MM.1S (cell line): ENCODE measurements at regions not wholly inside any gene's neighbourhood (a gene's known extent, or its start where the extent isn't known, plus 50 kb on each side); places are given as distances from the start of the nearest gene placed in this dataset.

Source experiments
- DNase-seq: peaks from one replicate; pipeline ENCODE4 v3.0.0-alpha.2; 2015
- H2AFZ ChIP-seq: fragments of 300-600 bp; sonication (generic); 2 replicates; pipeline ENCODE4 v1.6.0; 2016; ENCODE audit warnings: antibody characterized with exemption, low read length
- H3F3A ChIP-seq: fragments of 300-600 bp; sonication (generic); 2 replicates; pipeline ENCODE4 v1.6.1; 2016; ENCODE audit warnings: mild to moderate bottlenecking, antibody characterized with exemption, low read length, moderate library complexity, mixed read lengths; ENCODE audit not compliant: insufficient read depth
- H3K27ac ChIP-seq: fragments of 300-600 bp; sonication (generic); 2 replicates; pipeline ENCODE4 v1.5.1; 2016; ENCODE audit warnings: mild to moderate bottlenecking, low read length
- H3K27me3 ChIP-seq: fragments of 300-600 bp; sonication (generic); replicated peaks from 2 replicates; pipeline ENCODE4 v1.6.0; 2016; ENCODE audit warnings: low read length; ENCODE audit not compliant: insufficient read depth
- H3K36me3 ChIP-seq: fragments of 300-600 bp; sonication (generic); replicated peaks from 2 replicates; pipeline ENCODE4 v1.6.1; 2016; ENCODE audit warnings: mild to moderate bottlenecking, low read length, mixed read lengths; ENCODE audit not compliant: insufficient read depth
- H3K4me1 ChIP-seq: fragments of 300-600 bp; sonication (generic); 2 replicates; pipeline ENCODE4 v1.6.1; 2016; ENCODE audit warnings: low read length, mixed read lengths
- H3K4me2 ChIP-seq: fragments of 300-600 bp; sonication (generic); 2 replicates; pipeline ENCODE4 v1.6.0; 2016; ENCODE audit warnings: low read depth, low read length
- H3K4me3 ChIP-seq: fragments of 300-600 bp; sonication (generic); 2 replicates; pipeline ENCODE4 v1.5.1; 2016; ENCODE audit warnings: low read length, mixed read lengths
- H3K79me2 ChIP-seq: fragments of 300-600 bp; sonication (generic); 2 replicates; pipeline ENCODE4 v1.6.1; 2016; ENCODE audit warnings: mixed run types, low read length, mixed read lengths
- H3K9ac ChIP-seq: fragments of 300-600 bp; sonication (generic); 2 replicates; pipeline ENCODE4 v1.6.1; 2016; ENCODE audit warnings: low read length, mixed read lengths
- H3K9me2 ChIP-seq: fragments of 300-600 bp; sonication (generic); replicated peaks from 2 replicates; pipeline ENCODE4 v1.6.1; 2016; ENCODE audit warnings: mild to moderate bottlenecking, low read length, mixed read lengths; ENCODE audit not compliant: insufficient read depth
- H3K9me3 ChIP-seq: fragments of 300-600 bp; sonication (generic); replicated peaks from 2 replicates; pipeline ENCODE4 v1.6.1; 2016; ENCODE audit warnings: mild to moderate bottlenecking, low read length, mixed read lengths; ENCODE audit not compliant: insufficient read depth
- H4K20me1 ChIP-seq: fragments of 300-600 bp; sonication (generic); 2 replicates; pipeline ENCODE4 v1.6.1; 2016; ENCODE audit warnings: mild to moderate bottlenecking, low read length, moderate library complexity, mixed read lengths; ENCODE audit not compliant: insufficient read depth
- EZH2 ChIP-seq: fragments of 300-600 bp; sonication (generic); optimal IDR thresholded peaks from 2 replicates; pipeline ENCODE3; 2017; ENCODE audit warnings: low read depth, mild to moderate bottlenecking, antibody characterized with exemption, low read length, mixed read lengths
- EZH2phosphoT487 ChIP-seq: fragments of 300-600 bp; sonication (generic); IDR thresholded peaks from 2 replicates; pipeline ENCODE4 v1.6.1; 2018; ENCODE audit warnings: antibody characterized with exemption, low read length
- TF ChIP-seq, protein P1 (sequence below): fragments of 300-600 bp; sonication (generic); IDR thresholded peaks from 2 replicates; pipeline ENCODE4 v1.5.1; 2016; ENCODE audit warnings: antibody characterized with exemption, low read length, mixed read lengths

DNA sequence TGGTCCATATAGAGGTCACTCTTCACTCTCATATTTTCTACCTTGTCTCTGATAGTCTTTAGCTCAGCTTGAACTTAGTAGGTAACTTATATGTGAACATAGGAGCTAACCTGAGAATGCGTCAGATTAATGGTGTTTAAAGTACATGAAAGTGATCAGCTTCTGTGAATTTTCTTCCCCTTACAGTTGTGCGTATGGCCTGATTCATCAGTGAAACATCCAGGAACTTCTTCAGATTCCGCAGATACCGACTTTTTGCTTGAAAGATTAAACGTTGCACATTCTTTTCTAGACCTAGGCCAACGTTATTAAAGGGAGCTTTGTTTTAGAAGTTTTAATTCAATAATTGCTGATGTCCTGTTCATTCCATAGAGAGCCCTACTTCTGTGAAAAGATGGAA, 1945.1 kb upstream of the SEL1L start:
- no peak overlapping the region for H3K4me2 ChIP-seq
- TF ChIP-seq, protein P1, sequence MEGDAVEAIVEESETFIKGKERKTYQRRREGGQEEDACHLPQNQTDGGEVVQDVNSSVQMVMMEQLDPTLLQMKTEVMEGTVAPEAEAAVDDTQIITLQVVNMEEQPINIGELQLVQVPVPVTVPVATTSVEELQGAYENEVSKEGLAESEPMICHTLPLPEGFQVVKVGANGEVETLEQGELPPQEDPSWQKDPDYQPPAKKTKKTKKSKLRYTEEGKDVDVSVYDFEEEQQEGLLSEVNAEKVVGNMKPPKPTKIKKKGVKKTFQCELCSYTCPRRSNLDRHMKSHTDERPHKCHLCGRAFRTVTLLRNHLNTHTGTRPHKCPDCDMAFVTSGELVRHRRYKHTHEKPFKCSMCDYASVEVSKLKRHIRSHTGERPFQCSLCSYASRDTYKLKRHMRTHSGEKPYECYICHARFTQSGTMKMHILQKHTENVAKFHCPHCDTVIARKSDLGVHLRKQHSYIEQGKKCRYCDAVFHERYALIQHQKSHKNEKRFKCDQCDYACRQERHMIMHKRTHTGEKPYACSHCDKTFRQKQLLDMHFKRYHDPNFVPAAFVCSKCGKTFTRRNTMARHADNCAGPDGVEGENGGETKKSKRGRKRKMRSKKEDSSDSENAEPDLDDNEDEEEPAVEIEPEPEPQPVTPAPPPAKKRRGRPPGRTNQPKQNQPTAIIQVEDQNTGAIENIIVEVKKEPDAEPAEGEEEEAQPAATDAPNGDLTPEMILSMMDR, result no peak
- no peak for TF ChIP-seq EZH2
- no peak for TF ChIP-seq EZH2phosphoT487
- H3K9me3 ChIP-seq, result no peaks in the 10 kb centered on the region
- H4K20me1 ChIP-seq, result no peaks in the 10 kb centered on the region
- H3K36me3 ChIP-seq, result no peaks in the 10 kb centered on the region
- H3K4me3 ChIP-seq, result no peak overlapping the region
- no peak overlapping the region for H3K27ac ChIP-seq
- H3F3A ChIP-seq, result no peaks in the 10 kb centered on the region
- no peak overlapping the region for H3K9ac ChIP-seq
- no peak for DNase-seq
- no peaks in the 10 kb centered on the region for H3K9me2 ChIP-seq
- no peaks in the 10 kb centered on the region for H3K4me1 ChIP-seq
- no peak overlapping the region for H2AFZ ChIP-seq
- no peaks in the 10 kb centered on the region for H3K27me3 ChIP-seq
- no peaks in the 10 kb centered on the region for H3K79me2 ChIP-seq

DNA sequence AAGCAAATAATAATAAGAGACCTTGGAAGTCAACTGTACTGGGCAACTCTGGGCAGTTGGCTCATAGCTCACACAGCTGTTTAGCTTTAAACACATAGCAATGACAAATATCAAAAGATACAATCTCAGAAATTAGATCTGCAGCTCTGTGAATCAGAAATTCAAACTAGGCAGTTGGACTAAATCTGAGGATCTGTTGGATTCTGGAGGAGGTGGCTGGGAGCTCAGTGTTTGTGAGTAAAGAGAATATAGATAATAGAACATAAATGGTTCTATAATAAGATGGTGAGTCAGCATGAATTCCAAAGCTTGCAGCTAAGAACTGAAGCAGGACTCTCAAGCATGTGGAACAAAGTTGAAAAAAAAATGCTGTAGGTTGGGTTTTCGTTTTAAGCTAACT, 1949.4 kb upstream of the SEL1L start:
- H3K4me1 ChIP-seq, result no peaks in the 10 kb centered on the region
- H3K9me3 ChIP-seq, result no peaks in the 10 kb centered on the region
- H3K79me2 ChIP-seq, result no peaks in the 10 kb centered on the region
- no peak overlapping the region for H3K9ac ChIP-seq
- TF ChIP-seq EZH2phosphoT487 (no peak), EZH2 (no peak)
- TF ChIP-seq, protein P1, result no peak
- no peak for DNase-seq
- no peak overlapping the region for H3K4me3 ChIP-seq
- no peaks in the 10 kb centered on the region for H3K36me3 ChIP-seq
- H3K9me2 ChIP-seq, result no peaks in the 10 kb centered on the region
- no peaks in the 10 kb centered on the region for H3F3A ChIP-seq
- no peak overlapping the region for H3K27ac ChIP-seq
- H2AFZ ChIP-seq, result no peak overlapping the region
- no peaks in the 10 kb centered on the region for H3K27me3 ChIP-seq
- H3K4me2 ChIP-seq, result no peak overlapping the region
- H4K20me1 ChIP-seq, result no peaks in the 10 kb centered on the region

DNA sequence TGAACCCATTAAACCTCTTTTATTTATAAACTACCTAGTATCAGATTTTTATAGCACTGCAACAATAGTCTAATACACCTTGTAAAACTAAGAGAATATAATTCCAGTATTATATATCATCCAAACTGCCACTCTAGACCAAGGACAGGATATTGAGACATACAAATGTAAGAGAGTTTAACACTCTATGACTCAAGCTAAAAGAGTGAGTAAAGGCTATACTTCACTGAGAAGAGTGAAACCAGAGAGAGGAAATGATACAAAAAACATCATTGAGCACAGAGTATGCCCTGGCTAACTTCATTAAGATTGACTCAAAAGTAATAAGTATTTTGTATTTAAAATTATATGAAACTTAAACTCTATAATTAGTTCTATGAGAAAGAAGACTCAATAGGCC, 1951.9 kb upstream of the SEL1L start:
- H4K20me1 ChIP-seq, result no peaks in the 10 kb centered on the region
- TF ChIP-seq, protein P1, result no peak
- TF ChIP-seq EZH2phosphoT487, result no peak
- TF ChIP-seq EZH2, result no peak
- H3K36me3 ChIP-seq, result no peaks in the 10 kb centered on the region
- H3K4me2 ChIP-seq, result no peak overlapping the region
- no peaks in the 10 kb centered on the region for H3F3A ChIP-seq
- no peak overlapping the region for H3K27ac ChIP-seq
- H3K4me1 ChIP-seq, result no peaks in the 10 kb centered on the region
- no peak overlapping the region for H2AFZ ChIP-seq
- H3K9me2 ChIP-seq, result no peaks in the 10 kb centered on the region
- no peak overlapping the region for H3K9ac ChIP-seq
- DNase-seq, result no peak
- no peaks in the 10 kb centered on the region for H3K9me3 ChIP-seq
- no peaks in the 10 kb centered on the region for H3K27me3 ChIP-seq
- H3K4me3 ChIP-seq, result no peak overlapping the region
- no peaks in the 10 kb centered on the region for H3K79me2 ChIP-seq
